NCI-H345 (cell line): ENCODE measurements at regions not wholly inside any gene's neighbourhood (a gene's known extent, or its start where the extent isn't known, plus 50 kb on each side); places are given as distances from the start of the nearest gene placed in this dataset.
"Not testable (repeated sequence)": the region's sequence is repeated elsewhere in the genome, so short reads cannot be mapped to it uniquely, and the experiment has no call there.

Experiments used
- DNase-seq: peaks from one replicate; lab custom pipeline; 2025; lab: John Stamatoyannopoulos, UW

- no peak for DNase-seq
These were observed 845.3 kb downstream of the FAM181B start for GRCh38 chr11:81888391-81888790.

GRCh38 chr11:81887671-81888070 is 846.0 kb downstream of the FAM181B start:
- DNase-seq, result no peak

GRCh38 chr11:81886406-81887075 is 847.1 kb downstream of the FAM181B start:
- no peak for DNase-seq

GRCh38 chr11:81874635-81875034 is 859.0 kb downstream of the FAM181B start:
- DNase-seq, result no peak

GRCh38 chr11:81870815-81871214 is 862.8 kb downstream of the FAM181B start:
- no peak for DNase-seq

- no peak for DNase-seq
These were observed 863.6 kb downstream of the FAM181B start for GRCh38 chr11:81870066-81870412.

GRCh38 chr11:81869351-81870065 is 864.2 kb downstream of the FAM181B start:
- no peak for DNase-seq

- no peak for DNase-seq
These were observed 866.8 kb downstream of the FAM181B start for GRCh38 chr11:81866896-81867295.

GRCh38 chr11:81857386-81857785 is 876.3 kb downstream of the FAM181B start:
- DNase-seq, result no peak

GRCh38 chr11:81853791-81854190 is 879.9 kb downstream of the FAM181B start:
- DNase-seq, result no peak

GRCh38 chr11:81852896-81853295 is 880.8 kb downstream of the FAM181B start:
- DNase-seq, result no peak

GRCh38 chr11:81840380-81840779 is 893.3 kb downstream of the FAM181B start:
- DNase-seq, result no peak

GRCh38 chr11:81839976-81840375 is 893.7 kb downstream of the FAM181B start:
- no peak for DNase-seq

- no peak for DNase-seq
These were observed 894.6 kb downstream of the FAM181B start for GRCh38 chr11:81839016-81839415.

- no peak for DNase-seq
These were observed 903.7 kb downstream of the FAM181B start for GRCh38 chr11:81829976-81830375.

- DNase-seq, result no peak
These were observed 908.3 kb downstream of the FAM181B start for GRCh38 chr11:81825346-81825745.

GRCh38 chr11:81819462-81819861 is 914.2 kb downstream of the FAM181B start:
- DNase-seq, result no peak

- no peak for DNase-seq
These were observed 928.8 kb downstream of the FAM181B start for GRCh38 chr11:81804858-81805257.

- no peak for DNase-seq
These were observed 931.1 kb downstream of the FAM181B start for GRCh38 chr11:81802591-81802990.

- DNase-seq, result no peak
These were observed 941.2 kb downstream of the FAM181B start for GRCh38 chr11:81792416-81792815.

GRCh38 chr11:81787584-81788049 is 946.0 kb downstream of the FAM181B start:
- DNase-seq, result no peak

GRCh38 chr11:81772166-81772565 is 961.5 kb downstream of the FAM181B start:
- no peak for DNase-seq

GRCh38 chr11:81769906-81770305 is 963.8 kb downstream of the FAM181B start:
- not testable (repeated sequence) for DNase-seq
